Breast epithelium (tissue), 3 donors: ENCODE measurements at regions not wholly inside any gene's neighbourhood (a gene's known extent, or its start where the extent isn't known, plus 50 kb on each side); places are given as distances from the start of the nearest gene placed in this dataset.
"Not testable (repeated sequence)": the region's sequence is repeated elsewhere in the genome, so short reads cannot be mapped to it uniquely, and the experiment has no call there.

Experiments
- POLR2AphosphoS5 ChIP-seq, 3 donors: sonication (generic); formaldehyde crosslinking; IDR thresholded peaks; one replicate each; pipeline ENCODE4 v1.6.1; 2017; ENCODE audit warnings: antibody characterized with exemption in 3 of 3
- TF ChIP-seq, protein P1 (sequence below), 3 donors: fragments of 450-650 bp; IDR thresholded peaks; one replicate each; pipeline ENCODE4 v1.5.1; 2016 to 2017; ENCODE audit warnings: antibody characterized with exemption in 3 of 3, mild to moderate bottlenecking in 3 of 3, moderate library complexity in 3 of 3

- TF ChIP-seq, protein P1, sequence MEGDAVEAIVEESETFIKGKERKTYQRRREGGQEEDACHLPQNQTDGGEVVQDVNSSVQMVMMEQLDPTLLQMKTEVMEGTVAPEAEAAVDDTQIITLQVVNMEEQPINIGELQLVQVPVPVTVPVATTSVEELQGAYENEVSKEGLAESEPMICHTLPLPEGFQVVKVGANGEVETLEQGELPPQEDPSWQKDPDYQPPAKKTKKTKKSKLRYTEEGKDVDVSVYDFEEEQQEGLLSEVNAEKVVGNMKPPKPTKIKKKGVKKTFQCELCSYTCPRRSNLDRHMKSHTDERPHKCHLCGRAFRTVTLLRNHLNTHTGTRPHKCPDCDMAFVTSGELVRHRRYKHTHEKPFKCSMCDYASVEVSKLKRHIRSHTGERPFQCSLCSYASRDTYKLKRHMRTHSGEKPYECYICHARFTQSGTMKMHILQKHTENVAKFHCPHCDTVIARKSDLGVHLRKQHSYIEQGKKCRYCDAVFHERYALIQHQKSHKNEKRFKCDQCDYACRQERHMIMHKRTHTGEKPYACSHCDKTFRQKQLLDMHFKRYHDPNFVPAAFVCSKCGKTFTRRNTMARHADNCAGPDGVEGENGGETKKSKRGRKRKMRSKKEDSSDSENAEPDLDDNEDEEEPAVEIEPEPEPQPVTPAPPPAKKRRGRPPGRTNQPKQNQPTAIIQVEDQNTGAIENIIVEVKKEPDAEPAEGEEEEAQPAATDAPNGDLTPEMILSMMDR (IDR thresholded peaks at IDR 0.05): not testable (repeated sequence)
- TF ChIP-seq POLR2AphosphoS5 (IDR thresholded peaks at IDR 0.05): not testable (repeated sequence)
These were observed 135.2 kb upstream of the ZNF469 start for GRCh38 chr16:88247583-88247966.
